Skin of body (tissue), 1 donor: ENCODE measurements at regions not wholly inside any gene's neighbourhood (a gene's known extent, or its start where the extent isn't known, plus 50 kb on each side); places are given as distances from the start of the nearest gene placed in this dataset.
"Not testable (repeated sequence)": the region's sequence is repeated elsewhere in the genome, so short reads cannot be mapped to it uniquely, and the experiment has no call there.

ENCODE experiments used
- DNase-seq: peaks from one replicate; lab custom pipeline; 2025; lab: John Stamatoyannopoulos, UW

DNA sequence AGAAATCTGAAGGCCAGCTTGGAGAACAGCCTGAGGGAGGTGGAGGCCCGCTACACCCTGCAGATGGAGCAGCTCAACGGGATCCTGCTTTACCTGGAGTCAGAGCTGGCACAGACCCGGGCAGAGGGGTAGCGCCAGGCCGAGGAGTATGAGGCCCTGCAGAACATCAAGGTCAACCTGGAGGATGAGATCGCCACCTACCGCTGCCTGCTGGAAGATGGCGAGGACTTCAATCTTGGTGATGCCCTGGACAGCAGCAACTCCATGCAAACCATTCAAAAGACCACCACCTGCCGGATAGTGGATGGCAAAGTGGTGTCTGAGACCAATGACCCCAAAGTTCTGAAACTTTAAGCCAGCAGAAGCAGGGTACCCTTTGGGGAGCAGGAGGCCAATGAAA lies 318.4 kb downstream of the ZFHX3 start:
- not testable (repeated sequence) for DNase-seq

- DNase-seq = no peak
Measured at GRCh38 chr16:72728516-72728915, 319.4 kb downstream of the ZFHX3 start.

DNA sequence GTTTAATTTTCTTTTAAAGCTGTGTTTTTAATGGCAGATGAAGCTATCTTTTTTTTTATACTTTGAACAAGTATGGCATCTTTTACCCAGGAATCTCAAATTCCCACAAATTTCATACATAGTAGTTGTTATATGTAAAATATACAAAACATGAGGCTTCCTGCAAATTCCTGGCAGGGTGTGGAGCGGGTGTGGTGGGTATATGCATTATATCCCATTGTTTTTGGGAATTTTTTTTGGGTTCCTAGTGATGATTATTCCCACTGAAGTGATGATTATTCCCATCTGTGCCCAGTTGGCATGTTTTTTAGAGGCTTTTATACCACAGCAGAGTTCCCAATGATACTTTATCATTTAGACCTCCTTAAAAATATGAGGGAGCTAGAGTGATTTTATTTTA lies 320.4 kb downstream of the ZFHX3 start:
- no peak for DNase-seq

DNA sequence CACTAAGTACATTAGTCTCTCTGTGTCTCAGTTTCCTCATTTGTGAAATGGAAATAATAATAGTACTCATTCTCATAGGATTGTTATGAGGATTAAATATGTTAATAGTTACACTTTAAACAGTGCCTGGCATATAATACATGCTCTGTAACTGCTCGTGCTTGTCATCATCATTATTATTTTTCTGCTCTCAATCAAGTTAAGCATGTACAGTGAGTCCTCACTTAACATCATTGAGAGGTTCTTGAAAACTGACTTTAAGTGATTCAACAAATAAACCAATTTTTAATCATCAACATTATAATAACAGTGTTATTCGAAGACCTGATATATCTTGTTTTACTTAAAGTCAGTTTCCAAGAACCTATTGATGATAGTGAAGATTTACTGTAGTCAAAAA lies 322.3 kb downstream of the ZFHX3 start:
- no peak for DNase-seq

- no peak for DNase-seq
Measured at GRCh38 chr16:72723781-72724180, 324.1 kb downstream of the ZFHX3 start.

- no peak for DNase-seq
Measured at GRCh38 chr16:72722552-72722951, 325.4 kb downstream of the ZFHX3 start.

DNA sequence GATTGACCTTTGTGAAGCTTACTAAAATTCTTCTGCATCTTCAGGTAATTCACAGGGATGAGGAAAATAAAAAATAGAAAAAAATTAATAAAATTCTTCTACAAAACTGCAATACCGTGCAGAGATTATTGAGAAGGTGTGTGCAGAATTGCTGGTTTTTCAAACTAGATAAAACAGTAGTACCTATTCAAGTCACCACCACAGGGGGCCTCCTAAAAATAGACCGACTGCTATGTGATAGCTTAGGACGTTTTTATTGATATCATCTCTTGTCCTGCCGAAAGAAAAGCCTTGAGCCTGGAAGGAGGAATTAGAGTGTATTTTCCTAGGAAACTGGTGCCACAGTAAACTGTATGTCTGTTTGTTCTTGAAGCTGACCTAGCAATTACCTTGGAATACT lies 325.9 kb downstream of the ZFHX3 start:
- no peak for DNase-seq

DNA sequence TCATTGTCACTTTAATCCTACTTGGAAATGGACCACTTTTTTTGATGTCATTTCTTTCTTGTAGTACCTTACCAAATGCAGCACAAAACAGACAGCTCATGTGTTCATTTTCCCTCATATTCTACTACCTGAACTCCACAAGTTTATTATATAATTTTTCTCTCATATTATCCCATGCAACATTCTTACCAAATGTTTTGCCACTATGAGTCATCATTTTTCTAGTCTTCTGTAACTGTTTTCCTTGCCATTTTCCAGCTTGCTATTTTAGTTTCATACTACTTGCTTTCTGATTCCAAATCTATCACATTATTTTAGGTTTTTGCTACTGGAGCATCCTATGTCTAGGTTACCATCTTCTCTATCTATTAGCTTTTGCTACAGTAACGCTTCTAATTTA lies 332.7 kb downstream of the ZFHX3 start:
- no peak for DNase-seq

GRCh38 chr16:72711823-72712222 lies 336.1 kb downstream of the ZFHX3 start:
- DNase-seq = no peak

DNA sequence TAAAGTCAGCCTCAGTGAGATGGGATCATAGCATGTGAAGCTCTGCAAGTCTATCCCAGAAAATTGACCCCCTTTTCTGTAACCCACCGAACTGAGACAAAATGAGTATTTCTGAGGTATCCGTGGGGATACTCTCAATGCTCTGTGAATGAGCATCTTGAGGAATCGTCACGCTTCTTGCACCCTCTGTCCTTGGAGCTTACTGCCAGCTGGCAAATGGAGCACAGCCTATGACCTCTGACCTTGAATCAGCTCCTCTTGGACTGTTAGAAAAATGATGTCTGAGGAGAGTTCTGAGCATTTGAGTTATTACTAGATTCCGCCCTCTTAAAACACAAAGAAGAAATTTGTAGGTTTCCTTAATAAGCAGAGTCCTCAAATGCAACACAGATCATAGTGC lies 342.1 kb downstream of the ZFHX3 start:
- no peak for DNase-seq

GRCh38 chr16:72704746-72705372 lies 343.1 kb downstream of the ZFHX3 start:
- DNase-seq = no peak

DNA sequence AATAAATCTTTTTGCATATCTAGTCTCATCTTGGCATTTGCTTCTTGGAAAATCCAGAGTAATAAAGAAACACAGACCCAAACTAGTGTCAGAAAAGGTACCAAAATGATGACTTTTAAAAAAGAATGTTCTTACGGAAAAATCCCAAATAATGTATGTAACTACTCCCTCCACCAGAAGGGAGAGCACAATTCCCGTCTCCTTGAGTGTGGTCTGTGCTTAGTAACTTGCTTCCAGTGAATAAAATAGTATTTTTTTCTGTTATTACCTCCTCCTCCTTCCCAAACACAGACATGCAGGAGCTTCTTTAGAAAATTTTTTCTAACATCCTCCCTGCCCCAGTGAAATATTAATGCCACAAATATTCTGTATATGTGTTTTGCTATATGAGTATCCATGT lies 358.1 kb downstream of the ZFHX3 start:
- no peak for DNase-seq

DNA sequence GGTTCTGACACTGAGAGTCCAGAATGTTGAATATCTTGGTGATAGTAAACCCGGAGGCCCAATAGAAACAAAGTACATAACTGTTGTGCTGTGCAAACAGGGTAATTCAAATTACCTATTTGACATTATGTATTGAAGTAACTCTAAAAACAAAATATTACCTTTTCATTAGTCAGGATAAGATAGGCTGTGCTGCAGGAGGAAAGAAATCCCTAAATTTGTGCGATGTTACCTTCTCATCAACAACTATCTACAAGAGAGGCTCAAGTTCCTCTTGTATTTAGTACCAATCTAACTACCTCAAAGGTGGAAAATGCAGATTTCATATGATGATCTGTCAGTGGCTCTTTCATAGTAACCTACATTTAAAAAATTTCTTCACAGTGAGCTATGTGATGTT lies 367.2 kb downstream of the ZFHX3 start:
- DNase-seq = no peak

- DNase-seq = no peak
Measured at GRCh38 chr16:72679856-72680255, 368.1 kb downstream of the ZFHX3 start.

- DNase-seq = no peak
Measured at GRCh38 chr16:72677662-72678447, 370.1 kb downstream of the ZFHX3 start.

- no peak for DNase-seq
Measured at GRCh38 chr16:72673118-72673517, 374.8 kb downstream of the ZFHX3 start.

DNA sequence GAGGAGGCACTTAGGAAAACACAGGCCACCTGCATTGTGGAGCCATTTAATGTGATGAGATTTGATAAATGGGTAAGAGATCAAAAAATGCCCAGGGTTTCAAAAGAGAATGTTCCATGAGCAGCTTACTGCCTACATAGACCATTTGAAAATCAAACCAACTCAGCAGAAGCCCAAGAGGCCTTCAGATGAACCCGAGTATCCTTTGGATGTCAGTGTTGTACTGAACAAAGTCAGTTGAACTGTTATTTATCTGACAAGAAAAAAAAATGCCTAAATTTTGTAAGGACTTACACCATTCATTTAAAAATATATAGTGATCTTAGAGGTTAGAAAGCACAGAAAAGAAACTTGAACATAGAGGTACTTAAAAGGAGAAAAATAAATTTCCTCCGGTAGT lies 381.7 kb downstream of the ZFHX3 start:
- DNase-seq = no peak

- DNase-seq = no peak
Measured at GRCh38 chr16:72665701-72666100, 382.2 kb downstream of the ZFHX3 start.

GRCh38 chr16:72664509-72665408 lies 383.2 kb downstream of the ZFHX3 start:
- peak; percentile 99 for DNase-seq

DNA sequence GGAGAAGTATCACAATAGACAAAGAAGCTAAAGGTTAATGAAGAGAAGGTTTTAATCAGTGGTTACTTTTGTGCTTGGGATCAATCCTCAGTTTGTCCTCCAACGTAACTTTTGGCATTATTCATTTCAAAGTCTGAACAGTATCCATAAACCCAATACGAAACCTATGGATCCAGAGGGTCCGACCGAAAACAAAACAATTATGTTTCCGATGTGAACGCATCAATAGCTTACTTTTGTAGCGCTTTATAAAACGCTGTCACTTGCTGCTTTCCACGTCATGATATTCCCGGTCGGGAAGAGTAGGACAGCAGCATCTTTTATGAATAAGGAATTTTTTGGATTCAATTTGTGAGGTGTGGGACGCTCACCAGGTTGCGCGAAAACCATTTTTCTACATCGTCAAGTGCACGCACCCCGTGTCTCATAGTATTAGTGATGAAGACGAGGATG lies 383.8 kb downstream of the ZFHX3 start:
- peak; percentile 23 for DNase-seq

DNA sequence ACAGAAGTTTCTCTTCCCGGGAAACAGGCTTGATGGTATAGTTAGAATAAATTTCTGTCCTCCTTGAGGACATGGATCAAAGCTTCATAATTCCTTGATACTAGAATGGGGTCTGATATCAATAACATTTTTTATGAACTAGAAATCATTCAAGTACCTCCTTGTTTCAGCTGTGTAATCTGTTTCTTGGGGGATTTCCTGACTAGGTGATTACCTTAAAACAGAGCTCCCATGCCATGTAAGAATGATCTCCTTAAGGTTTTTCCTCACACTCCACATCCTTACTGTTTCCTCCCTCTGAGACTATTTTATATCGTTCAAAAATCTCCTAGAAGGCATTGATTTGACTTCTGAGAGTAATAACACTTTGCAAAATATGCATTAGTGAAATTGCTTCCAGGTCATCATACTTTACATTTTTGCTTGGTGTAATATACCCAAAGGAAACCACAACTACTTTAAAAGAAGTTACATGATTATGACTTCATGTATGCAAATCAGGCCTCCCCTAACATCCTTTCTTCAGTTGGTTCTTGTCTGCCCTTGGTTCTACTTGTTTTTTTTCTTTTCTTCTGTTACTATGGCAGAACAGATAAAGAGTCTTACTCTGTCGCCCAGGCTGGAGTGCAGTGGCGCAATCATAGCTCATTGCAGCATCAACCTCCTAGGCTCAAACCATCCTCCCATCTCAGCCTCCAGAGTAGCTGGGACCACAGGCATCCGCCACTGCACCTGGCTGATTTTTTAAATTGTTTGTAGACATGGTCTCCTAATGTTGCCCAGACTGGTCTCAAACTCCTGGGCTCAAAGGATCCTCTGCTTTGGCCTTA lies 388.8 kb downstream of the ZFHX3 start:
- no peak for DNase-seq
